Neural progenitor cell (in vitro differentiated cells): ENCODE measurements at regions not wholly inside any gene's neighbourhood (a gene's known extent, or its start where the extent isn't known, plus 50 kb on each side); places are given as distances from the start of the nearest gene placed in this dataset.

Source experiments
- DNase-seq: peaks from one replicate; pipeline ENCODE4 v3.0.0-alpha.2; 2016; ENCODE audit warnings: low spot score
- H2AFZ ChIP-seq: fragments of 200-600 bp; sonication (generic); replicated peaks from 2 replicates; pipeline ENCODE4 v1.6.1; 2016; ENCODE audit warnings: antibody characterized with exemption
- H3F3A ChIP-seq: fragments of 200-600 bp; sonication (generic); 2 replicates; pipeline ENCODE4 v1.6.1; 2016; ENCODE audit warnings: antibody characterized with exemption, low read depth
- H3K27ac ChIP-seq: fragments of 200-600 bp; sonication (generic); 2 replicates; pipeline ENCODE4 v1.5.1; 2016; ENCODE audit warnings: mild to moderate bottlenecking
- H3K27me3 ChIP-seq: fragments of 200-600 bp; sonication (generic); 2 replicates; pipeline ENCODE4 v1.6.1; 2016; ENCODE audit warnings: mild to moderate bottlenecking, moderate library complexity
- H3K36me3 ChIP-seq: fragments of 200-600 bp; sonication (generic); 2 replicates; pipeline ENCODE4 v1.5.1; 2016
- H3K4me1 ChIP-seq: fragments of 200-600 bp; sonication (generic); 2 replicates; pipeline ENCODE4 v1.6.1; 2016; ENCODE audit warnings: mixed run types
- H3K4me2 ChIP-seq: fragments of 200-600 bp; sonication (generic); 2 replicates; pipeline ENCODE4 v1.6.1; 2016
- H3K4me3 ChIP-seq: fragments of 200-600 bp; sonication (generic); 2 replicates; pipeline ENCODE4 v1.5.1; 2016
- H3K79me2 ChIP-seq: fragments of 200-600 bp; sonication (generic); 2 replicates; pipeline ENCODE4 v1.6.1; 2016; ENCODE audit warnings: low read depth
- H3K9ac ChIP-seq: fragments of 200-600 bp; sonication (generic); 2 replicates; pipeline ENCODE4 v1.6.1; 2016
- H3K9me3 ChIP-seq: fragments of 200-600 bp; sonication (generic); 2 replicates; pipeline ENCODE4 v1.5.1; 2016; ENCODE audit warnings: low read depth
- H4K20me1 ChIP-seq: fragments of 200-600 bp; sonication (generic); 2 replicates; pipeline ENCODE4 v1.6.1; 2016; ENCODE audit warnings: low read depth
- H3K27ac Mint-ChIP-seq: 3 replicates; pipeline ENCODE4 v1.8.0; 2021; ENCODE audit warnings: mixed read lengths
- H3K27me3 Mint-ChIP-seq: 2 replicates; pipeline ENCODE4 v1.8.0; 2022; ENCODE audit warnings: low read depth, mild to moderate bottlenecking, inconsistent platforms, moderate library complexity, mixed read lengths; ENCODE audit not compliant: insufficient read depth
- H3K36me3 Mint-ChIP-seq: 3 replicates; pipeline ENCODE4 v1.8.0; 2021; ENCODE audit warnings: mixed read lengths
- H3K4me1 Mint-ChIP-seq: 3 replicates; pipeline ENCODE4 v1.8.0; 2021; ENCODE audit warnings: mixed read lengths
- H3K4me3 Mint-ChIP-seq: 3 replicates; pipeline ENCODE4 v1.8.0; 2021; ENCODE audit warnings: mild to moderate bottlenecking, moderate library complexity, mixed read lengths
- H3K9me3 Mint-ChIP-seq: 3 replicates; pipeline ENCODE4 v1.8.0; 2020; ENCODE audit warnings: mixed read lengths
- EZH2 ChIP-seq: fragments of 200-600 bp; sonication (generic); IDR thresholded peaks from 2 replicates; pipeline ENCODE4 v1.6.1; 2017; ENCODE audit warnings: antibody characterized with exemption, mild to moderate bottlenecking, moderate library complexity
- EZH2phosphoT487 ChIP-seq: fragments of 200-600 bp; sonication (generic); IDR thresholded peaks from 2 replicates; pipeline ENCODE4 v1.6.1; 2017; ENCODE audit warnings: antibody characterized with exemption
- TF ChIP-seq, protein P1 (sequence below): fragments of 200-600 bp; sonication (generic); IDR thresholded peaks from 2 replicates; pipeline ENCODE4 v1.5.1; 2017; ENCODE audit warnings: antibody characterized with exemption, mild to moderate bottlenecking

GRCh38 chr9:99391937-99392594 lies 170.0 kb downstream of the SEC61B start:
- Mint-ChIP-seq H3K27me3 (peaks cover 2% of the 10 kb centered on the region), H3K4me1 (no peaks in the 10 kb centered on the region), H3K36me3 (peaks cover 2% of the 10 kb centered on the region), H3K9me3 (no peaks in the 10 kb centered on the region), H3K4me3 (no peak overlapping the region), H3K27ac (no peak overlapping the region)
- H2AFZ ChIP-seq = no peak overlapping the region
- H4K20me1 ChIP-seq = no peaks in the 10 kb centered on the region
- H3K27me3 ChIP-seq = no peaks in the 10 kb centered on the region
- no peak overlapping the region for H3K27ac ChIP-seq
- DNase-seq = no peak
- no peaks in the 10 kb centered on the region for H3K36me3 ChIP-seq
- H3F3A ChIP-seq = no peaks in the 10 kb centered on the region
- H3K9me3 ChIP-seq = no peaks in the 10 kb centered on the region
- H3K4me3 ChIP-seq = no peak overlapping the region
- no peak overlapping the region for H3K4me2 ChIP-seq
- TF ChIP-seq, protein P1, sequence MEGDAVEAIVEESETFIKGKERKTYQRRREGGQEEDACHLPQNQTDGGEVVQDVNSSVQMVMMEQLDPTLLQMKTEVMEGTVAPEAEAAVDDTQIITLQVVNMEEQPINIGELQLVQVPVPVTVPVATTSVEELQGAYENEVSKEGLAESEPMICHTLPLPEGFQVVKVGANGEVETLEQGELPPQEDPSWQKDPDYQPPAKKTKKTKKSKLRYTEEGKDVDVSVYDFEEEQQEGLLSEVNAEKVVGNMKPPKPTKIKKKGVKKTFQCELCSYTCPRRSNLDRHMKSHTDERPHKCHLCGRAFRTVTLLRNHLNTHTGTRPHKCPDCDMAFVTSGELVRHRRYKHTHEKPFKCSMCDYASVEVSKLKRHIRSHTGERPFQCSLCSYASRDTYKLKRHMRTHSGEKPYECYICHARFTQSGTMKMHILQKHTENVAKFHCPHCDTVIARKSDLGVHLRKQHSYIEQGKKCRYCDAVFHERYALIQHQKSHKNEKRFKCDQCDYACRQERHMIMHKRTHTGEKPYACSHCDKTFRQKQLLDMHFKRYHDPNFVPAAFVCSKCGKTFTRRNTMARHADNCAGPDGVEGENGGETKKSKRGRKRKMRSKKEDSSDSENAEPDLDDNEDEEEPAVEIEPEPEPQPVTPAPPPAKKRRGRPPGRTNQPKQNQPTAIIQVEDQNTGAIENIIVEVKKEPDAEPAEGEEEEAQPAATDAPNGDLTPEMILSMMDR = no peak
- TF ChIP-seq EZH2phosphoT487 (no peak), EZH2 (no peak)
- H3K79me2 ChIP-seq = no peaks in the 10 kb centered on the region
- H3K4me1 ChIP-seq = no peaks in the 10 kb centered on the region
- no peak overlapping the region for H3K9ac ChIP-seq

GRCh38 chr9:99392986-99393385 lies 170.9 kb downstream of the SEC61B start:
- H3K4me3 ChIP-seq = no peak overlapping the region
- no peaks in the 10 kb centered on the region for H3K36me3 ChIP-seq
- no peaks in the 10 kb centered on the region for H3K9me3 ChIP-seq
- TF ChIP-seq, protein P1 = no peak
- no peak for TF ChIP-seq EZH2
- no peak for TF ChIP-seq EZH2phosphoT487
- no peak for DNase-seq
- H3K9ac ChIP-seq = no peak overlapping the region
- no peak overlapping the region for H3K27ac ChIP-seq
- H3K27me3 Mint-ChIP-seq = peaks cover 2% of the 10 kb centered on the region
- peaks cover 2% of the 10 kb centered on the region for H3K36me3 Mint-ChIP-seq
- H3K27ac Mint-ChIP-seq = no peak overlapping the region
- no peaks in the 10 kb centered on the region for H3K4me1 ChIP-seq
- H3K79me2 ChIP-seq = no peaks in the 10 kb centered on the region
- H3K4me2 ChIP-seq = no peak overlapping the region
- H3K27me3 ChIP-seq = no peaks in the 10 kb centered on the region
- H3K4me1 Mint-ChIP-seq = no peaks in the 10 kb centered on the region
- no peaks in the 10 kb centered on the region for H4K20me1 ChIP-seq
- H2AFZ ChIP-seq = no peak overlapping the region
- H3F3A ChIP-seq = no peaks in the 10 kb centered on the region
- H3K4me3 Mint-ChIP-seq = no peak overlapping the region
- H3K9me3 Mint-ChIP-seq = no peaks in the 10 kb centered on the region

DNA sequence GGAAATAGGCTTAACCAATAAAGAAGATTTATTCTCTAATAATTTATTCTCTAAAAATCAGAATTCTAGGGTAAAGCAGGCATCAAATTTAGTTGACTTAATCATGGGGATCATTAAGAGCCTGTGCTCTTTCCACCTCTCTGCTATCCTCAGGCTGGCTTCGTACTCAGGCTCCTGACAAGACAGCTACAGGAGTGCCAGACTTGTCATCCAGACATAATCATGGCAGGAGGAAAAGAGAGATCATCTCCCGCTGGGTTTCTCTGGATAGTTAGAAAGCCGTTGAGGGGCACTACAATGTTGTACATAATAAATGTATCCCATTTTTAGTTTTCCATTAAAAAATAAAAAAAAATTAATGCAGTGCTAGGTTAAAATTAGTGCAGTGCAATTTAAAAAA lies 171.9 kb downstream of the SEC61B start:
- no peak overlapping the region for H3K27ac ChIP-seq
- no peaks in the 10 kb centered on the region for H3K4me1 ChIP-seq
- Mint-ChIP-seq H3K27ac (no peak overlapping the region), H3K9me3 (no peaks in the 10 kb centered on the region), H3K27me3 (peaks cover 2% of the 10 kb centered on the region), H3K36me3 (peaks cover 2% of the 10 kb centered on the region), H3K4me1 (no peaks in the 10 kb centered on the region), H3K4me3 (no peak overlapping the region)
- no peaks in the 10 kb centered on the region for H3K9me3 ChIP-seq
- H3K4me3 ChIP-seq = no peak overlapping the region
- no peaks in the 10 kb centered on the region for H3K27me3 ChIP-seq
- no peak overlapping the region for H3K4me2 ChIP-seq
- H4K20me1 ChIP-seq = no peaks in the 10 kb centered on the region
- no peak overlapping the region for H3K9ac ChIP-seq
- H2AFZ ChIP-seq = no peak overlapping the region
- H3K36me3 ChIP-seq = no peaks in the 10 kb centered on the region
- no peak for DNase-seq
- TF ChIP-seq, protein P1 = no peak
- TF ChIP-seq EZH2phosphoT487 = no peak
- no peak for TF ChIP-seq EZH2
- no peaks in the 10 kb centered on the region for H3F3A ChIP-seq
- no peaks in the 10 kb centered on the region for H3K79me2 ChIP-seq
